GM21529 (cell line): ENCODE measurements at regions not wholly inside any gene's neighbourhood (a gene's known extent, or its start where the extent isn't known, plus 50 kb on each side); places are given as distances from the start of the nearest gene placed in this dataset.

Experiments
- ATAC-seq: cut with Tn5 transposase; IDR thresholded peaks from one replicate; pipeline ENCODE4 v1.9.1; 2021; ENCODE audit not compliant: unreplicated experiment

- ATAC-seq = no peak
These were observed 58.3 kb upstream of the MAGEB2 start for GRCh38 chrX:30156880-30157560.

GRCh38 chrX:30161043-30161442 lies 54.3 kb upstream of the MAGEB2 start:
- no peak for ATAC-seq
